H1 (cell line): ENCODE measurements at regions not wholly inside any gene's neighbourhood (a gene's known extent, or its start where the extent isn't known, plus 50 kb on each side); places are given as distances from the start of the nearest gene placed in this dataset.

ENCODE experiments used
- CTCF ChIA-PET: fragments of 300-600 bp; sonication (Branson Sonifier 250); formaldehyde crosslinking; loops from one replicate; lab custom pipeline; 2021; ENCODE audit not compliant: partially characterized antibody; lab: Charles Lee
- POLR2A ChIA-PET: fragments of 300-600 bp; sonication (Branson Sonifier 250); formaldehyde crosslinking; loops from one replicate; lab custom pipeline; 2021; ENCODE audit warnings: inconsistent platforms; ENCODE audit not compliant: partially characterized antibody; lab: Charles Lee
- DNase-seq, 2 experiments: peaks; one replicate each; pipeline versions ENCODE4 v3.0.0 to v3.0.0-alpha.2; 2010 to 2022; ENCODE audit warnings: low spot score in 2 of 2, low read depth in 1 of 2, mixed read lengths in 1 of 2
- FAIRE-seq: peaks from 2 replicates; lab custom pipeline; 2011; peaks lifted over from hg19 to GRCh38; lab: Jason Lieb, UNC
- H2AFZ ChIP-seq: 2 replicates; pipeline ENCODE4 v1.8.1; 2012; ENCODE audit warnings: low read length, inconsistent platforms
- H2AK5ac ChIP-seq: 2 replicates; pipeline ENCODE4 v1.6.1; 2013; ENCODE audit warnings: low read depth, low read length
- H2BK120ac ChIP-seq: replicated peaks from 2 replicates; pipeline ENCODE3; 2013; ENCODE audit warnings: low read depth, low read length, inconsistent platforms
- H2BK12ac ChIP-seq: 2 replicates; pipeline ENCODE4 v1.6.1; 2013; ENCODE audit warnings: low read depth, low read length
- H2BK15ac ChIP-seq: 2 replicates; pipeline ENCODE4 v1.6.1; 2013; ENCODE audit warnings: low read length
- H2BK20ac ChIP-seq: 2 replicates; pipeline ENCODE4 v1.6.1; 2013; ENCODE audit warnings: low read length
- H2BK5ac ChIP-seq: 2 replicates; pipeline ENCODE4 v1.6.1; 2013; ENCODE audit warnings: low read depth, low read length
- H3K14ac ChIP-seq: 2 replicates; pipeline ENCODE4 v1.6.1; 2013; ENCODE audit warnings: inconsistent platforms; ENCODE audit not compliant: insufficient read length
- H3K18ac ChIP-seq: 2 replicates; pipeline ENCODE4 v1.6.1; 2013; ENCODE audit warnings: low read length; ENCODE audit errors: extremely low read depth
- H3K23ac ChIP-seq: 2 replicates; pipeline ENCODE4 v1.6.1; 2013; ENCODE audit warnings: inconsistent platforms; ENCODE audit not compliant: insufficient read length
- H3K23me2 ChIP-seq: 2 replicates; pipeline ENCODE4 v1.6.1; 2013; ENCODE audit warnings: low read depth, low read length
- H3K27ac ChIP-seq: 2 replicates; pipeline ENCODE4 v1.6.1; 2011; ENCODE audit warnings: low read depth, low read length, inconsistent platforms
- H3K27me3 ChIP-seq, 4 experiments: replicated peaks in 1 of 4; 1 replicate in 1 of 4; 2 replicates in 3 of 4; pipeline versions ENCODE4 v1.6.1 to v1.8.1; 2011 to 2013; ENCODE audit warnings: low read length in 3 of 4, mild to moderate bottlenecking in 3 of 4, inconsistent platforms in 2 of 4, mixed read lengths in 2 of 4, moderate library complexity in 1 of 4; ENCODE audit not compliant: control insufficient read depth in 3 of 4, insufficient read depth in 3 of 4; ENCODE audit errors: extremely low read depth in 1 of 4
- H3K36me3 ChIP-seq, 4 experiments: 2 replicates each; pipeline versions ENCODE4 v1.6.1 to v1.8.1; 2011 to 2013; ENCODE audit warnings: mild to moderate bottlenecking in 4 of 4, low read length in 3 of 4, moderate library complexity in 2 of 4, control low read depth in 1 of 4, inconsistent platforms in 1 of 4; ENCODE audit not compliant: insufficient read depth in 4 of 4, control insufficient read depth in 2 of 4
- H3K4ac ChIP-seq: replicated peaks from 2 replicates; pipeline ENCODE3; 2013; ENCODE audit warnings: low read length, low read depth, mixed read lengths, inconsistent platforms; ENCODE audit not compliant: insufficient read length
- H3K4me1 ChIP-seq, 4 experiments: replicated peaks in 1 of 4; 1 replicate in 1 of 4; 2 replicates in 3 of 4; pipeline versions ENCODE4 v1.6.1 to v1.8.1; 2011 to 2013; ENCODE audit warnings: low read length in 3 of 4, inconsistent platforms in 2 of 4, mixed read lengths in 1 of 4; ENCODE audit not compliant: insufficient read depth in 4 of 4, control insufficient read depth in 3 of 4
- H3K4me2 ChIP-seq, 2 experiments: 2 replicates each; pipeline versions ENCODE4 v1.6.1 to v1.8.1; 2011 to 2013; ENCODE audit warnings: low read depth in 2 of 2, low read length in 2 of 2, control low read depth in 1 of 2, inconsistent platforms in 1 of 2, mild to moderate bottlenecking in 1 of 2; ENCODE audit not compliant: insufficient read depth in 1 of 2
- H3K4me3 ChIP-seq, 4 experiments: fragments of 200-600, 300-600 bp in 1 of 4; sonication (generic), shearing (Covaris generic), sonication (Bioruptor Twin) in 1 of 4; 2 replicates each; pipeline versions ENCODE4 v1.5.1 to v1.8.1; 2011 to 2016; ENCODE audit warnings: low read length in 4 of 4, low read depth in 3 of 4, control low read depth in 2 of 4, inconsistent platforms in 2 of 4, mild to moderate bottlenecking in 2 of 4, mixed read lengths in 1 of 4, moderate library complexity in 1 of 4; ENCODE audit not compliant: insufficient read depth in 2 of 4; ENCODE audit errors: extremely low read depth in 1 of 4
- H3K56ac ChIP-seq: replicated peaks from 2 replicates; pipeline ENCODE3; 2013; ENCODE audit warnings: low read depth, mild to moderate bottlenecking, mixed read lengths, low read length, inconsistent platforms; ENCODE audit not compliant: insufficient read length
- H3K79me1 ChIP-seq: 2 replicates; pipeline ENCODE4 v1.6.1; 2013; ENCODE audit warnings: low read depth, low read length, control low read depth
- H3K79me2 ChIP-seq, 2 experiments: 2 replicates each; pipeline versions ENCODE4 v1.6.1 to v1.8.1; 2012 to 2013; ENCODE audit warnings: low read length in 2 of 2, mild to moderate bottlenecking in 2 of 2, inconsistent platforms in 1 of 2; ENCODE audit not compliant: insufficient read depth in 2 of 2, control insufficient read depth in 1 of 2
- H3K9ac ChIP-seq, 4 experiments: replicated peaks in 1 of 4; 1 replicate in 1 of 4; 2 replicates in 3 of 4; pipeline versions ENCODE4 v1.6.1 to v1.8.1; 2011 to 2013; ENCODE audit warnings: low read depth in 3 of 4, low read length in 3 of 4, control low read depth in 2 of 4, mild to moderate bottlenecking in 2 of 4, moderate library complexity in 2 of 4, inconsistent platforms in 1 of 4; ENCODE audit errors: extremely low read depth in 1 of 4
- H3K9me3 ChIP-seq, 2 experiments: 2 replicates each; pipeline versions ENCODE4 v1.6.1 to v1.8.1; 2012 to 2013; ENCODE audit warnings: mild to moderate bottlenecking in 2 of 2, moderate library complexity in 2 of 2, control low read depth in 1 of 2, inconsistent platforms in 1 of 2, low read depth in 1 of 2, low read length in 1 of 2, mixed read lengths in 1 of 2; ENCODE audit not compliant: insufficient read depth in 2 of 2
- H4K20me1 ChIP-seq, 2 experiments: replicated peaks in 1 of 2; 2 replicates each; pipeline versions ENCODE3 to v1.8.1; 2011 to 2013; ENCODE audit warnings: inconsistent platforms in 2 of 2, low read length in 2 of 2, mild to moderate bottlenecking in 1 of 2; ENCODE audit not compliant: insufficient read depth in 2 of 2, control insufficient read depth in 1 of 2
- H4K5ac ChIP-seq: 2 replicates; pipeline ENCODE4 v1.6.1; 2013; ENCODE audit warnings: low read length, low read depth, mixed read lengths, inconsistent platforms; ENCODE audit not compliant: insufficient read length
- H4K8ac ChIP-seq: 2 replicates; pipeline ENCODE4 v1.8.0; 2013; ENCODE audit warnings: mild to moderate bottlenecking, moderate library complexity, low read length, inconsistent platforms; ENCODE audit not compliant: insufficient read depth; ENCODE audit errors: extremely low read depth
- H4K91ac ChIP-seq: replicated peaks from 2 replicates; pipeline ENCODE3; 2013; ENCODE audit warnings: low read length, mixed read lengths, inconsistent platforms; ENCODE audit not compliant: insufficient read length
- ASH2L ChIP-seq: fragments of 200-600, 300-600 bp; sonication (generic); IDR thresholded peaks from one replicate; pipeline ENCODE4 v1.7.1; 2017; ENCODE audit warnings: low read length
- CHD1 ChIP-seq: IDR thresholded peaks from 2 replicates; pipeline ENCODE4 v1.6.1; 2012; ENCODE audit warnings: low read depth, low read length, improper control_type of control experiment
- CHD2 ChIP-seq: IDR thresholded peaks from 2 replicates; pipeline ENCODE4 v1.6.1; 2012; ENCODE audit warnings: low read length, improper control_type of control experiment
- GABPA ChIP-seq: IDR thresholded peaks from 2 replicates; pipeline ENCODE4 v1.6.1; 2011; ENCODE audit warnings: mild to moderate bottlenecking, low read length, moderate library complexity, borderline replicate concordance; ENCODE audit not compliant: insufficient read depth
- HDAC6 ChIP-seq: IDR thresholded peaks from one replicate; pipeline ENCODE4 v1.7.1; 2012; ENCODE audit warnings: low read depth, mild to moderate bottlenecking, inconsistent platforms, low read length, moderate library complexity
- KDM4A ChIP-seq: IDR thresholded peaks from one replicate; pipeline ENCODE4 v1.7.1; 2012; ENCODE audit warnings: low read depth, mild to moderate bottlenecking, moderate library complexity, low read length, inconsistent platforms; ENCODE audit not compliant: severe bottlenecking
- MAFK ChIP-seq: IDR thresholded peaks from 2 replicates; pipeline ENCODE4 v1.6.1; 2012; ENCODE audit warnings: low read depth, mild to moderate bottlenecking, improper control_type of control experiment, low read length
- RAD21 ChIP-seq, 2 experiments: IDR thresholded peaks in 1 of 2; conservative IDR thresholded peaks in 1 of 2; 2 replicates each; pipeline ENCODE4 v1.6.1; 2011; ENCODE audit warnings: low read depth in 2 of 2, low read length in 2 of 2, improper control_type of control experiment in 1 of 2, inconsistent platforms in 1 of 2, mild to moderate bottlenecking in 1 of 2, moderate library complexity in 1 of 2
- RFX5 ChIP-seq: IDR thresholded peaks from 2 replicates; pipeline ENCODE4 v1.6.1; 2011; ENCODE audit warnings: low read depth, low read length, improper control_type of control experiment, borderline replicate concordance
- SP4 ChIP-seq: IDR thresholded peaks from 2 replicates; pipeline ENCODE4 v1.6.1; 2012; ENCODE audit warnings: low read length, inconsistent platforms
- TCF12 ChIP-seq: IDR thresholded peaks from 2 replicates; pipeline ENCODE4 v1.6.1; 2011; ENCODE audit warnings: low read depth, mild to moderate bottlenecking, low read length
- ZNF274 ChIP-seq: IDR thresholded peaks from 2 replicates; pipeline ENCODE4 v1.7.0; 2012; ENCODE audit warnings: low read length, borderline replicate concordance; ENCODE audit errors: extremely low read depth
- WGBS, 2 experiments: shearing (Covaris generic) in 1 of 2; methylation state at CpG; one replicate each; pipeline versions ENCODE4 v1.1.6 to v1.1.7; 2013 to 2015; ENCODE audit warnings: low lambda C conversion rate in 2 of 2, mixed read lengths in 2 of 2, inconsistent platforms in 1 of 2, low coverage in 1 of 2, missing lambda C conversion rate in 1 of 2; ENCODE audit not compliant: insufficient replicate concordance in 2 of 2, insufficient coverage in 1 of 2, insufficient read length in 1 of 2; ENCODE audit errors: extremely low coverage in 1 of 2, missing lambda C conversion rate in 1 of 2; 5-methylcytosine and 5-hydroxymethylcytosine counted together
- TF ChIP-seq, protein P1 (sequence below): IDR thresholded peaks from 2 replicates; pipeline ENCODE4 v1.6.1; 2011; ENCODE audit warnings: low read length, improper control_type of control experiment

DNA sequence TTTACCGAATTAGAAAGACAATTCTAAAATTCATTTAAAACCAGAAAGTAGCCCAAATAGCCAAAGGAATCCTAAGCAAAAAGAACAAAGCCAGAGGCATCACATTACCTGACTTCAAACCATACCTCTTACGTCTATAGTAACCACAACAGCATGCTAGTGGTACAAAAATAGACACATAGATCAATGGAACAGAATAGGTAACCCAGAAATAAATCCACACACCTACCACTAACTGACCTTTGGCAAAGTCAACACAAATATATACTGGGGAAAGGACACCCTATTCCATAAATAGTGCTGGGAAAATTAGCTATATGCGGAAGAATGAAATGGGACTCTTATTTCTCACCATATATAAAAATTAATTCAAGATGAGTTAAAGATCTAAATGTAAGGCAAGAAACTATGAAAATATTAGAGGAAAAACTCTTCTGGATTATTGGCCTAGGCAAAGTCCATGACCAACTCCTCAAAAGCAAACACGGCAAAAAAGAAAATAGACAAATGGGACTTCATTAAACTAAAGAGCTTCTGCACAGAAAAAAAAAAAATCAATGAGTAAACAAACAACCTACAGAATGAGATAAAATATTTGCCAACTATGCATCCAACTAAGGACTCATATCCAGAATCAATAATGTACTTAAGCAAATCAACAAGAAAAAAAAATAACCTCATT, 568.9 kb downstream of the SOX5 start:
- Histone ChIP-seq H3K18ac (no peak overlapping the region), H2BK20ac (no peak overlapping the region), H3K14ac (no peak overlapping the region), H2AFZ (no peak overlapping the region), H4K91ac (no peak overlapping the region), H2BK12ac (no peak overlapping the region), H3K9ac (no peak overlapping the region), H3K9me3 (no peaks in the 10 kb centered on the region), H3K27ac (no peak overlapping the region), H3K4ac (no peak overlapping the region), H3K4me2 (no peak overlapping the region), H3K23me2 (no peaks in the 10 kb centered on the region), H4K20me1 (no peaks in the 10 kb centered on the region), H4K8ac (no peak overlapping the region), H3K36me3 (no peaks in the 10 kb centered on the region), H2BK15ac (no peak overlapping the region), H4K5ac (no peak overlapping the region), H2AK5ac (no peak overlapping the region), H3K27me3 (no peaks in the 10 kb centered on the region), H2BK120ac (no peak overlapping the region), H3K4me3 (no peak overlapping the region), H2BK5ac (no peak overlapping the region), H3K79me1 (no peaks in the 10 kb centered on the region), H3K4me1 (no peaks in the 10 kb centered on the region), H3K56ac (no peak overlapping the region), H3K23ac (no peak overlapping the region), H3K79me2 (no peaks in the 10 kb centered on the region)
- CTCF ChIA-PET, result no interaction called here
- 87% methylated on average over 4 of the region's 4 CpGs; no CpG with 5 or more reads in 1 of the 2 experiments for WGBS, 2 experiments
- POLR2A ChIA-PET, result no interaction called here
- DNase-seq (no peak), FAIRE-seq (no peak)
- TF ChIP-seq SP4 (no peak), CHD1 (no peak), TCF12 (no peak), RAD21 (IDR thresholded peaks at IDR 0.05 in 1 of 2, conservative IDR thresholded peaks at IDR 0.05 in 1 of 2; ENCODE audit: low read depth in 2 of 2, low read length in 2 of 2) (no peak), KDM4A (no peak), CHD2 (no peak), ASH2L (no peak), RFX5 (no peak), HDAC6 (no peak), ZNF274 (no peak), MAFK (no peak), GABPA (no peak)
- TF ChIP-seq, protein P1, sequence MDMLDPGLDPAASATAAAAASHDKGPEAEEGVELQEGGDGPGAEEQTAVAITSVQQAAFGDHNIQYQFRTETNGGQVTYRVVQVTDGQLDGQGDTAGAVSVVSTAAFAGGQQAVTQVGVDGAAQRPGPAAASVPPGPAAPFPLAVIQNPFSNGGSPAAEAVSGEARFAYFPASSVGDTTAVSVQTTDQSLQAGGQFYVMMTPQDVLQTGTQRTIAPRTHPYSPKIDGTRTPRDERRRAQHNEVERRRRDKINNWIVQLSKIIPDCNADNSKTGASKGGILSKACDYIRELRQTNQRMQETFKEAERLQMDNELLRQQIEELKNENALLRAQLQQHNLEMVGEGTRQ, result no peak
